HL-60/S4 treated with retinoic acid at 250 ng/mL for 4 days and 3 days (cell line): ENCODE measurements at regions not wholly inside any gene's neighbourhood (a gene's known extent, or its start where the extent isn't known, plus 50 kb on each side); places are given as distances from the start of the nearest gene placed in this dataset.
"Not testable (repeated sequence)": the region's sequence is repeated elsewhere in the genome, so short reads cannot be mapped to it uniquely, and the experiment has no call there.

Experiments used
- in situ Hi-C: fragments of 300-500 bp; cut with MboI; formaldehyde crosslinking; loops from 2 replicates; pipeline ENCODE4 v1.7.0; 2022; ENCODE audit warnings: low sequenced_read_pairs

GRCh38 chr21:27974152-27974551 lies 1007.3 kb upstream of the ADAMTS5 start:
- in situ Hi-C loops, result not testable (repeated sequence)

DNA sequence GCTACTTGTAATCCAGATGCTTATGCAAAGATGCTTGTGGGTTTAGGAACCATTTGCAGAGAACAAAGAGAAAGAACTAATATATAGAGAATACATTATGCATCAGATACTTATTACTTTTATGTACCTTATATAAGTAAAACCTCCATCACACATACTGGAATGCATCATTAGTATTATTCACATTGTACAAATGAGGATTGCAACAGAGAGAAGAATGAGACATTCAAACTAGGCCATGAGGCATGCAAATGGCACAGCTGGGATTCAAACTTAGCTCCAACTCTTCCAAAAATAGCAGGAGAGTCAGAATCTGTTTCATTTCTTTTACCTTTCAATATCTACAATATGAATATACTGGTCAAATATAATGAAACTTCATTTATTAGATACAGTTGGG lies 1001.4 kb upstream of the ADAMTS5 start:
- in situ Hi-C loops, result not testable (repeated sequence)

GRCh38 chr21:27954543-27955165 lies 987.8 kb upstream of the ADAMTS5 start:
- in situ Hi-C loops, result no loop called here

GRCh38 chr21:27953340-27954045 lies 986.6 kb upstream of the ADAMTS5 start:
- in situ Hi-C loops, result no loop called here

DNA sequence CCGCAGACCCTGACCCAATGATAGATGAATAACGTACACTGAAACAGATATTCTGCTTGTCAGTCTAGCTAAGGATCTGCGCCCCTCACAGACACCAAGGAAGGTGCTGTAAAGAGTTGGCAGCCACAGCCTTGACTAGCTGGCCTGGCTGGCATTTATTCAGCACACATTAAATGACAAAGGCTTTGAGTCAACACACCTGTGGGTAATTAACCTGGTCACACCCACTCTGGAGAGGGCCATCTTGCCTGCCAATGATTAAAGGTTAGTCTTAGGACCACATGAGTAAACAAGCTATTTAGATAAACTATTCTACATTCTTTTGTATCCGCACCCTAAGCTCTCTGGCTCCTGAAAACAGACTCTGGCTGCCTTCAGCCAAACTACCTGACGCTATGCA lies 982.2 kb upstream of the ADAMTS5 start:
- in situ Hi-C loops, result not testable (repeated sequence)

DNA sequence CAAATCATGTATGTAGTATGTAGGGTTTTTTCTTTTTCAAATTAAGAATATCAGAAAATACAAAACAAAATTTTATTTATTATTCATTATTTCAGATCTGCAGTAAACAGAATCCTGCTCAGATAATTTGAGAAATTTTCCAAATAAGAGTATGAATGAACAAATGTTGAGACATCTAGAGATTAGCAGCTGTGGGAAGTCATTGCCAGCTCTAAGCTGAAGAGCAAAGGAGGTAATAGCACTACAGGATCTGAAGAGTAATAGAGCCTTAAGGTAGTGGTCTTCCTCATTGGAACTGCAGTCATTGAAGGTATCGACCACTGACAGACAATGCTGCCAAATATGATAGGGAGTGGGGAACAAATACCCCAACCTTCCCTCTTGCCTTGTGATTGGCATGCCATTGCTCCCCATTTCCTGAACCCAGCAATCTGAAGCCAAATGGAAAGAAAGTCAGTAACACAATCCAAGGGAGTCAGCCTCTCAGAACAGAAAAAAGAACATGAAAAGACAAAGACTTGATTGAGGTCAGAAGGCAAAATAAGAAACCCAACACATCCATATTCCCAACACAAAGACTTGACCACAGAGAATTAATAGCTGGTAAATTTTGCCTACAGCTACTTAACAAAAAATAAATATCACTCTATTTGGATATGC lies 963.4 kb upstream of the ADAMTS5 start:
- in situ Hi-C loops, result not testable (repeated sequence)

GRCh38 chr21:27929179-27929578 lies 962.3 kb upstream of the ADAMTS5 start:
- in situ Hi-C loops, result not testable (repeated sequence)

GRCh38 chr21:27928534-27929115 lies 961.7 kb upstream of the ADAMTS5 start:
- in situ Hi-C loops, result not testable (repeated sequence)

- in situ Hi-C loops, result not testable (repeated sequence)
Measured at GRCh38 chr21:27921421-27921820, 954.5 kb upstream of the ADAMTS5 start.

GRCh38 chr21:27917966-27918365 lies 951.1 kb upstream of the ADAMTS5 start:
- in situ Hi-C loops, result not testable (repeated sequence)

- in situ Hi-C loops, result not testable (repeated sequence)
Measured at GRCh38 chr21:27916326-27916725, 949.4 kb upstream of the ADAMTS5 start.

DNA sequence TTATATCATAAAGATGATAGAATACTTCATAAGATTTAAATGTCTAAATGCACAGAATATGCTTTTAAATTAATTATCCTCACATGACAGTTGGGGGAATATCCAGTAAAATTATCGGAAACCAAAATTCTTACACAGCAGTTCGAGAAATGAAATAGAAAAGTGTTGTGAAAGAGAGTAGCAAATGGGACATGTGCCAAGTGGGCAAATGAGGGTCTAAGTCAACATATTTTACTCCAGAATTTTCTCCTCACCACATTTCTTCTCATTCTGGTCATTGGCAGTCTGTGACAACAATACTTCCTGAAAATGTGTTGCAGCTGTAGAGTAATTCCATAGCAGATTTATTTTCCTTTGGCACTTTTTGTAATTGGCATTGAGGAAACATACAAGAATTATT lies 945.2 kb upstream of the ADAMTS5 start:
- in situ Hi-C loops, result not testable (repeated sequence)

GRCh38 chr21:27909487-27909886 lies 942.6 kb upstream of the ADAMTS5 start:
- in situ Hi-C loops, result not testable (repeated sequence)

- in situ Hi-C loops, result not testable (repeated sequence)
Measured at GRCh38 chr21:27908816-27909215, 941.9 kb upstream of the ADAMTS5 start.

- in situ Hi-C loops, result not testable (repeated sequence)
Measured at GRCh38 chr21:27902904-27903303, 936.0 kb upstream of the ADAMTS5 start.

- in situ Hi-C loops, result not testable (repeated sequence)
Measured at GRCh38 chr21:27893619-27894018, 926.7 kb upstream of the ADAMTS5 start.

GRCh38 chr21:27891495-27891894 lies 924.6 kb upstream of the ADAMTS5 start:
- in situ Hi-C loops, result not testable (repeated sequence)

GRCh38 chr21:27887808-27888455 lies 921.0 kb upstream of the ADAMTS5 start:
- in situ Hi-C loops, result not testable (repeated sequence)

- in situ Hi-C loops, result no loop called here
Measured at GRCh38 chr21:27885296-27885711, 918.4 kb upstream of the ADAMTS5 start.

- in situ Hi-C loops, result not testable (repeated sequence)
Measured at GRCh38 chr21:27881331-27881730, 914.4 kb upstream of the ADAMTS5 start.

GRCh38 chr21:27872411-27872810 lies 905.5 kb upstream of the ADAMTS5 start:
- in situ Hi-C loops, result not testable (repeated sequence)
